ENCODE measurements at regions not wholly inside any gene's neighbourhood (a gene's known extent, or its start where the extent isn't known, plus 50 kb on each side); places are given as distances from the start of the nearest gene placed in this dataset.

DNA sequence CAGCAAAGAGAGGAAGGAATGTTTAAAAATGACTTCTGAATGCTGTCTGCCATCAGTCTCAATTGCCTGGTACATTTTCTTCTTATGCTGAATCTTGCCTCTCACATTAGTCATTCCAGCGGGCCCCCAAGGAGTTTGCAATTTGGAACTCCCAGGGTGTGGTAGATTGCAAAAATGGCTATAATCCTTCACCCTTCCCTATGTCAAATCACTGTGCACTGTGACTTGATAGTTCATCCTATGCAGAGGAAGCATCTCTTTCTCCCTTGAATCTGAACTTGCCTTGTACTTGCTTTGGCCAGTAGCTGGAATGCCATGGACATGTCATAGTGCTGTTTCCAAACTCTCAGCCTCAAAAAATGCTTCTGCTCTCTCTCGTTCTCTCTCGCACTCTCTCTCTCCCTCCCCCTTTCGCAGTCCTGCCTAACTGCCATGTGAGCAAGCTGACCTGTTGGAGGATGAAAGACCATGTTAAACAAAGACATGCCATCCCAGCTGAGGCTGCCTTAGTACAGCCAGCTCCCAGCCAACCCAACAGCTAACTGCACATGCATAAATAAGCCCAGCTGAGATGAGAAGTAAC is 284.0 kb upstream of the TLE4 start:
- DNase-seq = no peak

DNA sequence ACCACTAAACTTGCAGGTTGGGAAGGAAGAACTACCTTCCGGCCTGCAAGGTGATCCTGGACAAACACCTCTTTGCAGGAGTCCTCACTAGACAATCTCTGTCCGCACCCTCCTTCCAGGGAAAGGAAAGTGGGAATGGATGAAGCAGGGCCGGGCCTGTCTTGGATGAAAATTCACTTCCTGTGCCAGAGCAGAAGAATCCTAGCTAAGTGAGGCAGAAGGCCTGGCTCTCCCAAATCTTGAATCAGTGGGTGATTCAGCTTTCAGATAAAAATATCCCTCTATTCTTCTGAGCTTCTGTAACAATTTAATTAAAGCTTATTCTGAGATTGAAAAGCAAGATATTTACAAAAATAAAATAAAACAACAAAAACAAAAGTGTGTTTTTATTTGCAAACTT is 281.9 kb upstream of the TLE4 start:
- DNase-seq = no peak

DNA sequence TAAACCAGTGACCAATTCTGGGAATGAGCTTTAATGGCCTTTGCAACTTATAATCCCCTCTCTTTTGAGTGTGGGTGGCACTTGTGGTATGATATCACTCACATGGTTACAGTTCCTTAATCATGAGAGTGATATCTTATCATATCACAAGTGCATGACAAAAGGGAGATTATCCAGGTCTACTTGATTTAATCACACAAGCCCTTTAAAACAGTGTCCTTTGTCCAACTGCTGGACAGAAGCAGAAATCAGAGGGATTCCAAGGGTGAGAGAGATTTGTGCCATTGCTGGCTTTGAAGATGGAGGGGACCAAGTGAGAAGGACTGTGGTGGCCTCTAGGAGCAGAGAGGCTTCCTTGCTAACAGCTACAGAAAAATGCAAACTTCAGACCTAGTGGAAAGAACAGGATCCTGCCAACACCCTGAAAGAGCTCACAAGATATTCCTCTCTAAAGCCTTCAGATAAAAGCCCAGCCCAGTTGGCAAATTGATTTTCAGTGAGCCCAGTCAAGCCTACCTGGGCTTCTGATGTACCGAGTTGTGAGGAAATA is 279.0 kb upstream of the TLE4 start:
- no peak for DNase-seq

DNA sequence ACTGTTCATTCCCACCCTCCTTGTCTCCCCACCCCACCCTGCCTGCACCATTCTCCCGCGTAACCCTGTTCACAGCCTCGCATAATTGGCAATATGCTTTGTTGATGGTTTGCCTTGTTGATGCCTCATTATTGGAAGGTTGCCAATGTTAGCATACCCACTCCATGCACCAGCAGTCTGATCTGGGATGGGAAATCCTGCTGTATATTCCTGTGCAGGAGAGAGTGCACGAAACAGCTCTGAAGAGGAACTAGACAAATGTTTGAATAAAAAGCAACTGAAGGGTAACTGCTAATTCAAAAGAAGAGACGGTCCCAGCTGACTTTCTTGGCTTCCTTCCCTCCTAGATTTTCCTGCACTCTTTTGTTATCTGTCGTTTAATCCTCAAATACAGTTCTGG is 271.7 kb upstream of the TLE4 start:
- no peak for DNase-seq

DNA sequence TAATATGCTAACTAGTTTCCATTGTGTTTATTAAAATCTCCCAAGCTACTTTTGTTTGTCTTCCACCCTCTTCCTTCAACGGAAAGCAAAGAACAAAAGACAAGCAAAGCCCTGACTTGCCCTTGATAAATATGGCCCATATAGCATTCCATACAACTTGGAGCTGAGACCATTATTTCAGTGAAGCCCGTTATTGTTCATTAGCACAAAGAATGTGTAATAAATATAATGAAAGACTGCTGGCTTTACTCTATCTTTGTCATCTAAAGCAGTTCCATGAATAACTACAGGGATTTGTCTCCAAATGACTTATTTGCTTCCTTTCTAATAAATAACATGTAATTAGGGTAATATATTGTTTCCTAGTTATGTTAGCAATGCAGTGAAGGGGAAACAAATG is 270.7 kb upstream of the TLE4 start:
- no peak for DNase-seq

DNA sequence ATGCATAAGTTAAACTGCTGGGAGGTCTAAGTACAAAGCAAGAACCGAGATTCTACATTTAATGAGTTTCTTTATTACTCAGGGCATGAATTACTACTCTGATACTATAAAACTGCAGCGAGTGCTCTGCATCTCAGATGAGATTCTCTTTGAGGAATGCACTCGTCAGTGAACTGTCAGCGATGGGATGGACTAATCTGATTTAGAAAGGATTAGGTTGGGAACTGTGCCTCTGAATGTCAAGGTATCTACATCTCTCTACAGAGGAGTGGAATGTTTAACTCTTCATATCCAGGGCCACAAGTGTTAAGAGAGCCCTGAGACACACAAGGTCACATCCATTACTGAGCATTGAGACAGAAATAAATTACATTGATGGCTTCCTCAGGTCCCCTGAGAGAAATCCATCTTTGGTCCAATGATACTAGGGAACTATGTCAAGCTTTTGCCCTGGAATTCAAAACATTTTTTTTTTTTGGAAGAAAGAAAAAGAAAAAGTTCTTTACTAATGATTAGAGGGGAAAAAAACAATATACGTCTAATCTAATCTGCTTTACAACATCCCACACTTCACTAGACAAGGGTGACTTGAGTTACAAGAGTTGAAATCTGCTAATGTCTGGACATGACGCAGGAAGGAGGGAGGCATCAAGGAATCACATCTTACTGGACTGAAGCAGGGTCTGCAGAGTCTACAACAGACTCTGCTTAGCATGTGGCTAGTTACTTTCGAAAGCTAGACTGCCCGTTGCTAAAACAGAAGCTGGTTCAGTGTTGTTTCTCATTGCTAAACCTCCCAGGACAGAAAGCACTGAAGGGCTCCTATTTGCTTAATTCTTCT is 270.0 kb upstream of the TLE4 start:
- DNase-seq = no peak

DNA sequence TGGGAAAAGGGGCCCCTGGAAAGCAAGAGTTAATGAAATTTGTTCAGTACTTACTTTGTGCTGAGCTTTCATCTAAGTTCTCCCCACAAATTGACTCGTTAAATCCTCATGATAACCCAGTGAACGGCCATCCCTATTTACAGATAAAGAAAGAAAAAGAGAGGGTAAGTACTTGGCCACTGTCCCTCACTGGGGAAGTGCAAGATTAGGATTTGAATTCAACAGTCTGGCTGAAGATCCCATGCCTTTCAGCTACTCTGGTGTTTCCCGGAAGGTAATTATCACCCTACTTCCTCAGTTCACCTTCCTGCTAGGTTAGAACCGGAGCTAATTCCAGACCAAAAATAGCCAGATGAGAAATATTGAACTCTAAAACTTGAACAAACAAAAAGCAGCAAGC is 269.2 kb upstream of the TLE4 start:
- DNase-seq = no peak

DNA sequence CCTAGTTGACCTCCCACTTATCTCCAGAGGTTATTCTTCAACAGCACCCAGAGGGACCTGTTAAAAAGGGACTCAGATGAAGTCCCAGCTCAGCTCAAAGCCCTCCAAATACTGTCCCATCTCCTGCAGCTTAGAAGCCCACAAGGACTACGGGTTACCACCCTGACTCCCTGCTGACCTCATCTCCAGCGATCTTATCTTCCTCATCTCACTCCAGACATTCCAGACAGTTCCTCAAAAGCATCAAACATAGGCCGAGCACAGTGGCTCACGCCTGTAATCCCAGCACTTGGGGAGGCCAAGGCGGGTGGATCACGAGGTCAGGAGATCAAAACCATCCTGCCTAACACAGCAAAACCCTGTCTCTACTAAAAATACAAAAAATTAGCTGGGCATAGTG is 263.8 kb upstream of the TLE4 start:
- no peak for DNase-seq

DNA sequence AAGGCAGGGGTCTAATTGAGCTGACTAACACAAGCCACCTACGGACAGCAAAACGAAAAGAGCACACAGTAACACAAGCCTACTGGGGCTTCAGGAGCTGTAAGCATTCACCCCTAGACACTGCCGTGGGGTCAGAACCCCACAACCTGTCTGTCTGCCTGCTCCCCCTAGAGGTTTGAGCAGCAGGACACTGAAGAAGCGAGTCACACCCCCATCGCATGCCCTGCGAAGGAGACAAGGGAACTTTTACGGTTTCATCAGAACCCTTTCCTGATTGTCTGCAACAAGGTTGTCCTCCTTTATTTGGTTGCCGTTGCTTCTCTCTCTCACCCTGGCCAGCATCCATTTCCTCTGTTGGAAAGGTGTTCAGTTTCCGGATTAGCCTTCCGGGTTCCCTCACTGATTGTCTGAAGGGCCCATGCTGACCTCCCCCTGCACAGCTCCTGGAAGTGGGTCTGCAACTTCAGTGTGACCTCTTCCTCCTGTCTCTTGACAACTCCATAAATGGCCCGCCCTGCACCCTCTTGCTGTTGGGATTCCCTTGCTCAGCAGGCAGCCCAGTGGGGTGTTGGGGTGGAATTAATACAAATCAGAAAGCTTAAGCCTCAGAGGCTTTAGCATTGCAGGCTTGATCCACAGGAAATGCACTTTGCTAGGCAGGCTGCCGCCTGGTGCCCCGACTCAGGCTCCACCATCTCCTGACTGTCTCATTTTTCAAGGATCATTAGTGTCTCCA is 258.9 kb upstream of the TLE4 start:
- no peak for DNase-seq

DNA sequence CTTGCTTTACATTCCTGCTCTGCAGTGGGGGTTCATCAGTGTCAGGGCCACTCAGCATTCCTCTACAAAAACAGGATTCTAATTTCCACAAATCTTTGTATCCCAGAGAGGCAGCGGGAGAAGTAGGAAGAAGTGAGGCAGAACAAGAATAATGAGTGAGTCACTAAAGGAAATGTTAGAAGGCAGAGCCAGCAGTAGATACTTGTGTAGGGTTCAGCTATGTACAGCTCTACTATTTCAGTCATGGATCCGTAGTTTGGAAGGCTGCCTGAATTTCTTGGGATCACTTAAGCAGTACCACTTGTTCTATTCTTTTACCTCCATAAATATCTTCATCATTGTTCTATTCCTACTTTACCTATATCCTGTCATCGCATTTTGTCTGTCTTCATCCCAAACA is 246.3 kb upstream of the TLE4 start:
- DNase-seq = no peak

DNA sequence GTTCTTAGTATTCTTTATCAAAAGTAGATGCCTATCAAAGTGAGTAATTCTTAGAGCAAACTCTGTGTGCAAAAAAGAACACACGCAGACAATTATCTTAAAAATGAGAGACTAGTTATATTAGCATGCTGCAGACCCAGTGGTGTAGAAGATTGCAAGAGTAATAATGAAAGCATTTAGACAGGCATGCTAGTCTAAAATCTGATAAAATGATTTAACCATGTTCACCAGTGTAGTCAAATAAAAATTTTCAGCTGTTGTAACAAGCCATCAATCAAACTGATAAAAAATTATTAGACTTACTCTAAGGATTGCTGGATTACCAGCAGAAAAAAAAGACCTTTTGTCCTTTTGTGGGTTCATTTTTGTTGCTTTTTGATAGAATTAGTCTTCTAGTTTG is 241.9 kb upstream of the TLE4 start:
- no peak for DNase-seq

DNA sequence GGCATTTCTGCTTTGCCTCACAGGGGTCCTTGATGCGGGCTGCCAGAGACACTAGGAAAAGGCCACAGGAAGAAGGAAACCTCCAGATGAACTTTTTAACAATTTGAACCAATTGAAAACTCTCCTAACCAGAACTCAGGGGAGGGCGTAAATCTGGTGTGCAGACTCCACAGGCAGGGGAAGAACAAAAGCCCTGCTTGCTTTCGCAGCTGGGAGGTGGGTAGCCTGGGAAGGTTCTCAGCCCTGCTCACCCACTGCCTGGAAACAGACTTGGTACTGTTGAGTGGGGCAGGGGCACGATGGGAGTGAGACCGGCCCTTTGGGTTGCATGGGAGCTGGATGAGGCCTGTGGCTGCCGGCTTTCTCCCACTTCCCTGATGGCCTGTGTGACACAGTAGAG is 237.8 kb upstream of the TLE4 start:
- DNase-seq = no peak

DNA sequence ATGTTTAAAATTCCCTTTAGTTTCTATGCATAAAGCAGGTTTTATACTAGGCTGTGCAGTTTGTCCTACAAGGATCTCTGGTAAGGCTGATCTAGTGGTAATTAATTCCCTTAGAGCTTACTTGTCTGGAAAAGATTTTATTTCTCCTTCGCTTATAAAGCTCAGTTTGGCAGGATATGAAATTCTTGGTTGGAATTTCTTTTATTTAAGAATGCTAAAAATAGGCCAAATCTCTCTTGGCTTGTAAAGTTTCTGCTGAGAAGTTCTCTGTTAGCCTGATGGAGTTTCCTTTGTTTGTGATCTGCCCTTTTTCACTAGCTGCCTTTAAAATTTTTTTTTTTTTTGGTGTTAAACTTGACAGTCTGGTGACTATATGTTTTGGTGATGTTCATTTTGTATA is 237.1 kb upstream of the TLE4 start:
- no peak for DNase-seq

DNA sequence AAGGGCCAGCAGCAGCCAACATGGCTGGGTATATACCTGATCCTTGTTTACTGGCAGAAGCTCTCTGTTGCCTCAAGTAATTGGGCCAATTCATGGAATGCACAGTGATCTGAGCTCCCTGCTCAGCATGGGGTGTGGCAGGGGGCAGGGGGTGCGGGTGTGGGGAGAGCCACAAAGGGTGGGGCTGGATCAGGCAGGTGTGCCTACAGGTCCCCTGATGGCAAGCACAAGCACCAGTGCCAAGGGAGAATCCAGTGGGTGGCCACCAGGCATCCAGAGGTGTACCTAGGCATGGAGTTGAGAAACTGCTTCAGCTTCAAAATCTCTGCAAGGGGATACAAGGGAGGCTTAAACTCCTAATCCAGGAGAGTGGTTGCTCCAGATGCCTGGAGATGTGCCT is 235.8 kb upstream of the TLE4 start:
- DNase-seq = no peak

DNA sequence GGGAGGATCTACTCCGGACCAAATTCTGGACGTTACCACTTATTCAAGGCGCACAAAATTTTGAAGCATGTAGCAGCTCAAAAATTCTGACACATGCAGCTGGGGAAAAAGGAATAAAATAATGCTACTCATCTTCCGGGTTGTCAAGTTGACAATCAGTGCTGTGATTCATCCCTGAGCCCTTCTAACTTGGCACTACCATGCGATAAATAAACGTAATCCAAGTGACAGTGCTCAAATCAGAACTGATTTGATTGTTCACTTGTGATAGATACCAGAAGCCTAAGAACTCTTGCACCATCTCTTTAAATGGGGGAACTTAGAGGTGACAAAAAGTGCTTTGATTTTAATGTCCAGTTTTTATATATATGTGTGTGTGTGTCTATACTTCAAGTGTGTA is 230.2 kb upstream of the TLE4 start:
- no peak for DNase-seq

DNA sequence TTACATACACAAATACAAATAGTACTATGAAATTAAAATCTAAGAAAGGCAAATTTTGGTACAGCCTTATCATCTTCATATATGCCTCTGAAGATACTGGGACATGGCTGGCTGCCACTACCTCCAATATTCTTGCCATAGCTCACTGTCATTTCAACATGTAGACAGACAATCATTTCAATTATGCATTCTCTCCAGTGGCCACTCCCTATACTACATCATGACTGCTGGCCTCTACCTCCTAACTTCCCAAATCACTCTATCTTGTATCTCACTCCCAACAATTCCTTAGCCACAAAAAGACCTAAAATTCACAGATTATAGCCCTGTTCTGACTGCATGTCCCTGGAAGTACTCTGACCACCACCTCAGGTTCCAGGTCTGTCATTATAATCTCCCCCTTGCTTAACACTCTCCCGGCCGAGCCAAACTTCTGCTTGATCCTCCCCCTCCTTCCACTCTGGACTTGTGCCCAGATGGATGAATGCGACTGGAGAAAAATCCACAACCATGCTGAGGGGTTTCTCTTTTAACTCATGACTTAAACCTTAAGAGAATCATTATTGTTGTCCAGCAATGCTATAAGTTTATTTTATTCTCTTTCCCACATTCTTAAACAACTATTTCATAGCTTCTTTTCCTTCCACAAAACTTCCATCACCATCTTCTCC is 225.3 kb upstream of the TLE4 start:
- DNase-seq = no peak

DNA sequence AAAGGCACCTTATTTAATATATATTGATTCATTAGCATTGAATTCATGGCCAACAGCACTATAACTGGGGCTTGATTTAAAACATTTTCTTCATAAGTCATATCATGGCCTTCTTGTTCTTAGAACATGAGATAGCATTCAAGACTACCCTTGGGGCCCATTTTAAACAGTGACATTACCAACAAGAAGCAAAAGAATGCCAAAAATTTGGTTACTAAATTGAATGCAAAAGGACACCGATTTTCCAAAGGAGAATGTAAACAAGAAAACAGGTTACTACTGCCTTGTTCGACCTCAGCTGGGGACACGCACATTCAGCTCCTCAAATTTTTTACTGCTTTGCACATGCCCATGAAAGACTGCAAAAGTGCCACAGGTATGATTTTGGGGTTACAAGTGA is 219.4 kb upstream of the TLE4 start:
- no peak for DNase-seq

DNA sequence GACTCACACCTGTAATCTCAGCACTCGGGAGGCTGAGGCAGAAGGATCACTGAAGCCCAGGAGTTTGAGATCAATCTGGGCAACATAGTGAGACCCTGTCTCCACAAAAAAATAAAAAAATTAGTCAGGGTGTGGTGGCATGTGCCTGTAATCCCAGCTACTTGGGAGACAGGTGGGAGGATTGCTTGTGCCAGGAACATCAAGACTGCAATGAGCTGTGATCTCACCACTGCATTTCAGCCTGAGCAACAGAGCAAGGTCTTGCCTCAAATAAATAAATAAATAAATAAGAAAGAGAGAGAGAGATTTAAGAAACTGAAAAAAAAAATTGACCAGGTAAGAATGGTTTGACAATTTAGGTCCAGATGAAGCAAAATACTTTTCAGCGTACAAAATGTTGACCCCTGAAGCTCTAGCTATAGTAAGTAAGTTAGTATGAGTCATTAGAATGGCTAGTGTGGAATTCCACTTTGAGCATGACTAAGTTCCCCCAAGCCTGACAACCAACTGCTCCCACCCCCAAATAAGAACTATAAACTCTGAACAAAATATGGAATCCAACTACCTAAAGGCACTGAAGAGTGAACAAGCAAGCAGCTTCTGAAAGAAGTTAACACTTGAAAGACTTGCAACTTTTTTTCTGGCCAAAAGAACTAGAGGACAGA is 217.8 kb upstream of the TLE4 start:
- no peak for DNase-seq

DNA sequence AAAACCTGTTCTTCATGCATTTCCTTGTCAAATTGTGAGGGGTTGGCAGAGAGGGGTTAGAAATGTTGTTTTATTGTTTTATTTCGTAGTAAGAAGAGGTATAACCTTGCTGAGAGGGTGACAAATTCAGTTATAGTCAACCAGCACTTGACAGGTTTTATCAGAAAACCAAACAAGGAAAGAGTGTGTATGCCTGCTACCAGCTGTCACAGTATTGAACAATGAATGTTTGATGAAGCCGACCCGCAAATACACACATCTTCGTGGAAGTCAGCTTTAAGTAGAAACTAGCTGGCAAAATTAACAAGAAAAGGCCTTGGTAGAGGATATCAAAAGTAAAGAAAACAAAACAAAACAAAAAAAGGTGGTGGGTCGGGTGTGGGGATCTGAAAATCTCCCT is 214.6 kb upstream of the TLE4 start:
- DNase-seq = no peak

DNA sequence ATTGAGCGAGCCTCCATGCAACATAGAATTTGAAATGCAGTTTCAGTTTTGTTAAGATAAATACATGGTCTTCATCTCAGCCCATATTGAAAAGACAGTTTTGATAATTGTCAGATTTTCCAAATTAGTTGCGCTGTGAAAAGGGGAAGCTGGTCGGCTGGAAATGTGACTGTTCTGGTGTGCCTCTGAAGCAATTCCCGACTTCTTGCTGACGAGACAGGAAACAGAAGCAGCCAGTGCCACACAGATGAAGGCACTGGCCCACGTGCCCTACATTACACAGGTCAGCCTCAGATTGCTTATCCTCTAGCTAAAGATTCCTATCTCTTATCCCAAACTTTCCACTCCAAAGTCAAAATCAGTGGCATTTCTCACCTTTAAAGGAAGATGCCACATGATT is 214.1 kb upstream of the TLE4 start:
- no peak for DNase-seq

DNA sequence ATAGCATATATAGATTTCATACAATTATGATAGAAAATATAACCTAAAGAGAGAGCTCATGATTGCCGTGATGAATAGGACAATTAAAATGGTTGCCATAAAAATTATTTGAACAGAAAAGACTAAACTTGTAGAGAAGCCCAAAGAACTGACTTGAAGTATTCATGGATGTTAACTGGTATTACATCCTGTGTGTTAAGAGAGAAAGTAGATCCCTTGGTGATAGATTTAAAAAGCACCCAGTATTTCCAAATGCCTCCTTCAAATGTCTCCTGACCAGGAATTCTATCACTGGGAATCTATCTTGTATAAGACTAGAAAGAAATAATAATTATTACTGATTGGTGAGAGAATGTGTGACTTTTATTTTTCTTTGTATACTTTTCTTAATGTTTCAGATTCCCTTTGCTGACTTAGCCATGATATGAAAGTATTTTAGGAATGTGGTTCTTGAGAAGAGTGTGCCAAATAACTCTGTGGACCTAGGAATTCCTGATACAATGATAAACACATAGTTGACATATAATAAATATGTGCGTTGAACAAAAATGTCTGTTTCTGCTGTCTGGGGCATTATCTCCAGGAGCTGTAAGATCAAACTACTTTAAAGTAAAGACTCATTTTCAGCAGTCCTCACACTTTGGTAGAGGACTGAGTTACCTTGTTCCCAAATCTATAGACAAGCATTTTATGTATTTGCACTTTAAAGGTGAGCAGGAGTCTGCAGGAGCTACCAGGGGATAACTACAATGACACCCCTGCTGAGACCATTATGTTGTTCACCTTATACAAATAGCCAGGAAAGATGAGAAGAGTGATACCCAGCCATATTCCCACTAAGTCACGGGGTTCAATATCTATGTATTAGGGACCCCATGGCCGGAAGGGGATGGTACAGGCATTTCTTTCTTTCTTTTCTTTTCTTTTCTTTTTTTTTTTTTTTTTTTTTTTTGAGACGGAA is 211.1 kb upstream of the TLE4 start:
- DNase-seq = no peak

Data from RPMI8226 (cell line).